ENCODE measurements at regions not wholly inside any gene's neighbourhood (a gene's known extent, or its start where the extent isn't known, plus 50 kb on each side); places are given as distances from the start of the nearest gene placed in this dataset.

DNA sequence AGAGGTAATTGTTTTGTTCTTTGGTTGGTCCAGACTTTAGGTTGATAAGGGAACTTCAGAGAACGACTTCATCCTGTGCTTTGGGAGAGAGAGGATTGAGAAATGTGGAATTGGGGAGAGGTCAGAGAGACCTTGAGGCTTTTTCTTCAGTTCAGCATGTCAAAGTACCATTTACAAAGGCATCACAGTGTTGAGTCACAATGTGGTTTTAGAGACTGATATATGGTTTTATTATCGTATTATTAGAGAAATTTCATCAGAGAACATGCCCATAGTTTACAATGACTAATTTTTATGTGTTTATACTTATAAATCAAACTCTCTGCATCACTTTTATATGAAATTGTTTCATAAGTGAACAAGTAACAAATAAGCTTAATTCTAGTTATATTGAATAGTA, 626.6 kb downstream of the DSC3 start:
- Histone ChIP-seq H3K4me1 (ENCODE audit: control insufficient read depth in 2 of 2, insufficient read depth in 2 of 2, low read length in 2 of 2) (no peaks in the 10 kb centered on the region), H3K9me3 (ENCODE audit: control insufficient read depth in 2 of 3, low read length in 3 of 3) (no peaks in the 10 kb centered on the region), H3K27ac (ENCODE audit: low read depth, low read length) (no peak overlapping the region), H3K36me3 (ENCODE audit: control insufficient read depth in 2 of 3, insufficient read depth in 3 of 3, low read length in 3 of 3) (no peaks in the 10 kb centered on the region), H3K4me3 (ENCODE audit: low read length) (no peak overlapping the region), H3K27me3 (ENCODE audit: control insufficient read depth in 2 of 2, insufficient read depth in 2 of 2, low read length in 2 of 2) (no peaks in the 10 kb centered on the region)
- no peak overlapping the region for H3K4me3 Mint-ChIP-seq
- H3K36me3 Mint-ChIP-seq, result peaks cover 0 to 4% (median 0%) of the 10 kb centered on the region in 5 donors
- intact Hi-C loops (cut with micrococcal nuclease), result no loop called here
- DNase-seq (no peak), ATAC-seq (no peak)
- H3K27ac Mint-ChIP-seq, result no peak overlapping the region
- POLR2A ChIA-PET, result no interaction called here
- CTCF ChIA-PET, result no interaction called here
- no peaks in the 10 kb centered on the region for H3K4me1 Mint-ChIP-seq
- peaks cover 0 to 32% (median 6%) of the 10 kb centered on the region in 11 donors for H3K9me3 Mint-ChIP-seq
- H3K27me3 Mint-ChIP-seq, result no peaks in the 10 kb centered on the region

- intact Hi-C loops (cut with micrococcal nuclease), result no loop called here
- Histone ChIP-seq H3K27ac (ENCODE audit: low read depth, low read length) (no peak overlapping the region), H3K9me3 (ENCODE audit: control insufficient read depth in 2 of 3, low read length in 3 of 3) (no peaks in the 10 kb centered on the region), H3K4me3 (ENCODE audit: low read length) (no peak overlapping the region), H3K4me1 (ENCODE audit: control insufficient read depth in 2 of 2, insufficient read depth in 2 of 2, low read length in 2 of 2) (no peaks in the 10 kb centered on the region), H3K36me3 (ENCODE audit: control insufficient read depth in 2 of 3, insufficient read depth in 3 of 3, low read length in 3 of 3) (no peaks in the 10 kb centered on the region), H3K27me3 (ENCODE audit: control insufficient read depth in 2 of 2, insufficient read depth in 2 of 2, low read length in 2 of 2) (no peaks in the 10 kb centered on the region)
- Mint-ChIP-seq H3K4me3 (no peak overlapping the region), H3K27me3 (no peaks in the 10 kb centered on the region), H3K36me3 (no peaks in the 10 kb centered on the region), H3K4me1 (no peaks in the 10 kb centered on the region), H3K9me3 (peaks cover 0 to 21% (median 10%) of the 10 kb centered on the region in 11 donors), H3K27ac (no peak overlapping the region)
- POLR2A ChIA-PET, result no interaction called here
- no peak for DNase-seq
- no peak for ATAC-seq
- CTCF ChIA-PET, result no interaction called here
Measured at GRCh38 chr18:30409120-30409519, 633.4 kb downstream of the DSC3 start.

- Mint-ChIP-seq H3K4me3 (no peak overlapping the region), H3K27ac (no peak overlapping the region), H3K4me1 (no peaks in the 10 kb centered on the region), H3K9me3 (peaks cover 0 to 24% (median 11%) of the 10 kb centered on the region in 11 donors), H3K36me3 (no peaks in the 10 kb centered on the region), H3K27me3 (no peaks in the 10 kb centered on the region)
- H3K27ac ChIP-seq (ENCODE audit: low read depth, low read length), result no peak overlapping the region
- H3K4me1 ChIP-seq (ENCODE audit: control insufficient read depth in 2 of 2, insufficient read depth in 2 of 2, low read length in 2 of 2), result no peaks in the 10 kb centered on the region
- CTCF ChIA-PET, result no interaction called here
- ATAC-seq, result no peak
- intact Hi-C loops (cut with micrococcal nuclease), result no loop called here
- DNase-seq, result no peak
- no peaks in the 10 kb centered on the region for H3K27me3 ChIP-seq (ENCODE audit: control insufficient read depth in 2 of 2, insufficient read depth in 2 of 2, low read length in 2 of 2)
- POLR2A ChIA-PET, result no interaction called here
- no peaks in the 10 kb centered on the region for H3K9me3 ChIP-seq (ENCODE audit: control insufficient read depth in 2 of 3, low read length in 3 of 3)
- no peaks in the 10 kb centered on the region for H3K36me3 ChIP-seq (ENCODE audit: control insufficient read depth in 2 of 3, insufficient read depth in 3 of 3, low read length in 3 of 3)
- H3K4me3 ChIP-seq (ENCODE audit: low read length), result no peak overlapping the region
Measured at GRCh38 chr18:30406728-30407127, 635.8 kb downstream of the DSC3 start.

GRCh38 chr18:30405038-30405437, 637.5 kb downstream of the DSC3 start:
- DNase-seq (no peak), ATAC-seq (no peak)
- ChIA-PET POLR2A (no interaction called here), CTCF (no interaction called here)
- Mint-ChIP-seq H3K36me3 (no peaks in the 10 kb centered on the region), H3K4me3 (no peak overlapping the region), H3K9me3 (peaks cover under 1 to 22% (median 13%) of the 10 kb centered on the region in 11 donors), H3K27me3 (no peaks in the 10 kb centered on the region), H3K4me1 (no peaks in the 10 kb centered on the region), H3K27ac (no peak overlapping the region)
- H3K36me3 ChIP-seq (ENCODE audit: control insufficient read depth in 2 of 3, insufficient read depth in 3 of 3, low read length in 3 of 3), result no peaks in the 10 kb centered on the region
- no peak overlapping the region for H3K27ac ChIP-seq (ENCODE audit: low read depth, low read length)
- intact Hi-C loops (cut with micrococcal nuclease), result no loop called here
- no peaks in the 10 kb centered on the region for H3K27me3 ChIP-seq (ENCODE audit: control insufficient read depth in 2 of 2, insufficient read depth in 2 of 2, low read length in 2 of 2)
- no peaks in the 10 kb centered on the region for H3K9me3 ChIP-seq (ENCODE audit: control insufficient read depth in 2 of 3, low read length in 3 of 3)
- H3K4me3 ChIP-seq (ENCODE audit: low read length), result no peak overlapping the region
- no peaks in the 10 kb centered on the region for H3K4me1 ChIP-seq (ENCODE audit: control insufficient read depth in 2 of 2, insufficient read depth in 2 of 2, low read length in 2 of 2)

- POLR2A ChIA-PET, result no interaction called here
- no peak overlapping the region for H3K4me3 ChIP-seq (ENCODE audit: low read length)
- H3K27me3 ChIP-seq (ENCODE audit: control insufficient read depth in 2 of 2, insufficient read depth in 2 of 2, low read length in 2 of 2), result no peaks in the 10 kb centered on the region
- CTCF ChIA-PET, result no interaction called here
- no peaks in the 10 kb centered on the region for H3K9me3 ChIP-seq (ENCODE audit: control insufficient read depth in 2 of 3, low read length in 3 of 3)
- H3K36me3 ChIP-seq (ENCODE audit: control insufficient read depth in 2 of 3, insufficient read depth in 3 of 3, low read length in 3 of 3), result no peaks in the 10 kb centered on the region
- no peaks in the 10 kb centered on the region for H3K4me1 Mint-ChIP-seq
- H3K36me3 Mint-ChIP-seq, result no peaks in the 10 kb centered on the region
- no peak overlapping the region for H3K4me3 Mint-ChIP-seq
- no peak for DNase-seq
- H3K4me1 ChIP-seq (ENCODE audit: control insufficient read depth in 2 of 2, insufficient read depth in 2 of 2, low read length in 2 of 2), result no peaks in the 10 kb centered on the region
- no peak overlapping the region for H3K27ac Mint-ChIP-seq
- intact Hi-C loops (cut with micrococcal nuclease), result no loop called here
- H3K27ac ChIP-seq (ENCODE audit: low read depth, low read length), result no peak overlapping the region
- ATAC-seq, result no peak
- H3K27me3 Mint-ChIP-seq, result no peaks in the 10 kb centered on the region
- peaks cover 1 to 16% (median 10%) of the 10 kb centered on the region in 11 donors for H3K9me3 Mint-ChIP-seq
Measured at GRCh38 chr18:30404422-30404821, 638.1 kb downstream of the DSC3 start.

- Histone ChIP-seq H3K4me1 (ENCODE audit: control insufficient read depth in 2 of 2, insufficient read depth in 2 of 2, low read length in 2 of 2) (no peaks in the 10 kb centered on the region), H3K36me3 (ENCODE audit: control insufficient read depth in 2 of 3, insufficient read depth in 3 of 3, low read length in 3 of 3) (no peaks in the 10 kb centered on the region), H3K4me3 (ENCODE audit: low read length) (no peak overlapping the region), H3K27ac (ENCODE audit: low read depth, low read length) (no peak overlapping the region), H3K27me3 (ENCODE audit: control insufficient read depth in 2 of 2, insufficient read depth in 2 of 2, low read length in 2 of 2) (no peaks in the 10 kb centered on the region), H3K9me3 (ENCODE audit: control insufficient read depth in 2 of 3, low read length in 3 of 3) (no peaks in the 10 kb centered on the region)
- no peaks in the 10 kb centered on the region for H3K27me3 Mint-ChIP-seq
- ATAC-seq (no peak), DNase-seq (no peak)
- peaks cover 0 to 16% (median 7%) of the 10 kb centered on the region in 11 donors for H3K9me3 Mint-ChIP-seq
- H3K27ac Mint-ChIP-seq, result no peak overlapping the region
- H3K4me3 Mint-ChIP-seq, result no peak overlapping the region
- no peaks in the 10 kb centered on the region for H3K4me1 Mint-ChIP-seq
- ChIA-PET CTCF (no interaction called here), POLR2A (no interaction called here)
- no peaks in the 10 kb centered on the region for H3K36me3 Mint-ChIP-seq
- intact Hi-C loops (cut with micrococcal nuclease), result no loop called here
Measured at GRCh38 chr18:30403278-30403677, 639.3 kb downstream of the DSC3 start.

- no peak overlapping the region for H3K27ac ChIP-seq (ENCODE audit: low read depth, low read length)
- Mint-ChIP-seq H3K27ac (no peak overlapping the region), H3K27me3 (no peaks in the 10 kb centered on the region), H3K4me1 (no peaks in the 10 kb centered on the region), H3K36me3 (peaks cover 0 to 8% (median 0%) of the 10 kb centered on the region in 5 donors), H3K4me3 (no peak overlapping the region), H3K9me3 (peaks cover 0 to 13% (median 6%) of the 10 kb centered on the region in 11 donors)
- ChIA-PET POLR2A (no interaction called here), CTCF (no interaction called here)
- H3K9me3 ChIP-seq (ENCODE audit: control insufficient read depth in 2 of 3, low read length in 3 of 3), result peaks cover 0 to 3% (median 0%) of the 10 kb centered on the region in 3 experiments
- ATAC-seq (no peak), DNase-seq (no peak)
- intact Hi-C loops (cut with micrococcal nuclease), result no loop called here
- no peaks in the 10 kb centered on the region for H3K4me1 ChIP-seq (ENCODE audit: control insufficient read depth in 2 of 2, insufficient read depth in 2 of 2, low read length in 2 of 2)
- H3K27me3 ChIP-seq (ENCODE audit: control insufficient read depth in 2 of 2, insufficient read depth in 2 of 2, low read length in 2 of 2), result no peaks in the 10 kb centered on the region
- no peak overlapping the region for H3K4me3 ChIP-seq (ENCODE audit: low read length)
- no peaks in the 10 kb centered on the region for H3K36me3 ChIP-seq (ENCODE audit: control insufficient read depth in 2 of 3, insufficient read depth in 3 of 3, low read length in 3 of 3)
Measured at GRCh38 chr18:30387401-30387800, 655.1 kb downstream of the DSC3 start.

Data from naive thymus-derived CD4-positive, alpha-beta T cell (primary cell).